Cerebellar nuclear complex (tissue), 1 donor: ENCODE measurements at regions not wholly inside any gene's neighbourhood (a gene's known extent, or its start where the extent isn't known, plus 50 kb on each side); places are given as distances from the start of the nearest gene placed in this dataset.

Source experiments
- DNase-seq, 2 experiments: peaks; one replicate each; lab custom pipeline; 2025; lab: John Stamatoyannopoulos, UW

DNA sequence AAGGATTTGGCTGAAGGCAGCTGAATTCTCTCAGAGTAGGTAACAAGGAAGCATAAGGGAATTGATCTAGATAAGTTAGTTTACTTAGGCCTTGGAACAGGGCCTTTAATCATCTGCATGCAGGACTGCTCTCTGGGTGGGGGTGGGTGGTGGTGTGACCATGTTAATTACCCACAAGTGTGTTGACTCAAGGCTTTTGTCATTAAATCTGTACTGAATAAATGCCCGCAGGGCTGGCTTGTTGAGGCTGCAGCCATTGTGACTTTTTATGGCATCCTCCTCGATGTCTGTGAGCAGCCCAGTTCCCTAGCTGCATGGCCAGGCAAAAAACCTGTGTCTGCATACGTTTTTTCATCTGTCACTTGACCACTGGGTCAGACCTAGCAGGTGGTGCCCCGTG lies 63.5 kb upstream of the ASCC3 start:
- no peak for DNase-seq

DNA sequence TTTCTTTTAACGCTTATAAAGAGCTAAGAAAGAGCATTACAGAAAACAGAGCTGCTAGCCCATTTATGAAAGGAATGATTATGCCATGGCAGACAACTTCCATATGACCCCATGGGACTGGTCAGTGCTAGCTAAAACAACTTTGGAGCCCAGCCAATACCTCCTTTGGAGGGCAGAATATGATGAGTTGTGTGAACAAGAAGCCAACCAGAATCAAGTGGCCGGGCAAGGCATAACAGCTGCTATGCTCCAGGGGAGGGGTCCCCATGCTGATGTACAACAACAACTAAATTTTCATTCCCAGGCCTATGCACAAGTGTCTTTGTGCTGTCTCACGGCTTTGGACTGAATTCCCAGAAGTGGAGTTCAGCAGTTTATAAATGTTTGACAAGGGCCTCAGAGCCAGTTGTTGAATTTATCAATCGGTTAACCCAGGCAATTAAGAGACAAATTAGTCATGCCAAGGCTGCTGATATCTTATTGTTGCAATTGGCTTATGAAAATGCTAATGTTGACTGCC lies 65.0 kb upstream of the ASCC3 start:
- no peak for DNase-seq

DNA sequence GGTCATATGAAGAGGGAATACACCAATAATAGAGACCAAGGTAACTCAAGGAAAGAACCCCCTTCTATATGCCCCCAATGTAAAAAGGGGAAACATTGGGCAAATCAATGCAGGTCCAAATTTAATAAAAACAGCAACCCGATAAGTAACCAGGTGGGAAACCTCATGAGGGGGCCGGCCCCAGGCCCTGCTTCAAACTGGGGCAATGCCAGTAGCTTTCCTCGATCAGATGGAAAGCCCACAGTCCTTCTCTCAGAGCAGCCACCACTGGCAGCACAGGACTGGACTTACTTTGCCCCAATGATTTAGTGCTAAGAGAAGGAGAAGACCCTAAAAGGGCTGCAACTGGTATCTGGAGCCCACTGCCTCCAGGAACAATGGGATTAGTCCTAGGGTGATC lies 65.6 kb upstream of the ASCC3 start:
- no peak for DNase-seq

DNA sequence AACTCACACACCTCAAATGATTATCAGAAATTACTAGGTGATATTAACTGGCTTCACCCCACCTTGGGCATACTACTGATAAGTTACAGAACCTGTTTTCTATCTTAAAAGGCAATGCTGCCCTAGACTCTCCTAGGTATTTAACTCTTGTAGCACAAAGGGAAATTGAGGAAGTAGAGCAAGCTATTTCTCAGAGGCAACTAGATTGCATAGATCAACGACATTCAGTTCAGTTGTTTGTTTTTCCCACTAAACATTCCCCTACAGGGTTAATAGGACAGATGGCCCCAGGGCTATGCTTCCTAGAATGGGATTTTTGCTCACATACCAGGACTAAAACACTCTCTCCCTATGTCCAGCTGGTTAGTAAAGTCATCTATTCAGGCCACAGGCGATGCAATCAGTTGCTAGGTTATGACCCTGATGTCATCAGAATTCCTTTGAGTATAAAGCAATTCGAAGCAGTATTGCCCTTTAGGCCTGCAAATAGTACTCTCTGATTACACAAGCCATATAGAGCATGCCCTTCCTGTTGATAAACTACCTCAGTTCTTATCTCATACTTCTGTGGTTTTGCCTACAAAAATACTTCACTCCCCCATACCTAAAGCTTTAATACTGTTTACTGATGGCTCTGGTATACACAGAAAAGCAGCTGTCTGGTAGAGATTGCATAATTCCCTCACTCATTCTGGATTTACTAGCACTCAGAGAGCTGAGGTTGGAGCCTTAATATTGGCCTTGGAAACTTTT lies 67.4 kb upstream of the ASCC3 start:
- no peak for DNase-seq

DNA sequence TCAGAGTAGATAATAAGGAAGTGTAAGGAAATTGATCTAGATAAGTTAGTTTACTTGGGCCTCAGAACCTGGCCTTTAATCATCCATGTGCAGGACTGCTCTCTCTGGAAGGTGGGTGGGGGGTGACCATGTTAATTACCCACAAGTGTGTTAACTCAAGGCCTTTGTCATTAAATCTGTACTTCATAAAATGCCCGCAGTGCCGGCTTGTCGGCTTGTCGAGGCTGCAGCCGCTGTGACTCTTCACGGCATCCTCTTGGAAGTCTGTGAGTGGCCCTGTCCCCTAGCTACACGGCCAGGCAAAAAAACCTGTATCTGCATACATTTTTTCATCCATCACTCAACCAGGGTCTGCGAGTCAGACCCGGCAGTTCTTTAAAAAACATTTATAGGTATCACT lies 70.9 kb upstream of the ASCC3 start:
- DNase-seq = no peak

DNA sequence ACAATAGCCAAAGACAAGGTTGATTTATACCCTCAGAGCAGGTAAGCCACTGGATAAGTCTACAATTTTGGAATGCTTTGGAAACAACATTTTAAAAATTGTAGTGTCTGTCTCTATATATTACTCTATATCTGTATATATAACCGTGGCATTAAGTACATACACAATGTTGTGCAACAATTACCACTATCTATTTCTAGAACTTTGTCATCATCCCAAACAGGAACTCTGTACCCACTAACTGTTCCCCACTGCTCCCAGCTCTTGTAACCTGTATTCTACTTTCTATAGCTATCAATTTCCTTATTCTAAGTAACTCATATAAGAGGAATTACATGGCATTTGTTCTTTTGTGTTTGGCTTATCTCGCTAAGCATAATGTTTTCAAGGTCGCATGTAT lies 78.2 kb upstream of the ASCC3 start:
- DNase-seq = no peak

DNA sequence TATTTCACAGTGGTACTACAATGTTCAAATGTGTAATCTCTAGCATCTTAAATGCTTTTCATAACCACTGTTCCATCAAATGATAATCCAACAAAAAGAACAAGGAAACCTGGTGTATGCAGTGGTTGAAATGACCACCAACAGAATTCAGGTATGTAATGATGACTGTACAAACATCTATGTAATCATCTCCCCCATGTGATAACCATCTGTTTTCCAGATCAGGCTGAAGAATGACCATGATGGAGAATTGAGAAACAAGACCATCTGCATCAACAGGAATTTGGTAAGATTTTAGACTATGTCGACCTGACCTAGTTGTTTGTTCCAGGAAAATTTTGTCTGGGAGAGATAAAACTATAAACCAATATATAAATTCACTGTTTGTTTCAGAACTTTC lies 81.3 kb upstream of the ASCC3 start:
- DNase-seq = no peak

DNA sequence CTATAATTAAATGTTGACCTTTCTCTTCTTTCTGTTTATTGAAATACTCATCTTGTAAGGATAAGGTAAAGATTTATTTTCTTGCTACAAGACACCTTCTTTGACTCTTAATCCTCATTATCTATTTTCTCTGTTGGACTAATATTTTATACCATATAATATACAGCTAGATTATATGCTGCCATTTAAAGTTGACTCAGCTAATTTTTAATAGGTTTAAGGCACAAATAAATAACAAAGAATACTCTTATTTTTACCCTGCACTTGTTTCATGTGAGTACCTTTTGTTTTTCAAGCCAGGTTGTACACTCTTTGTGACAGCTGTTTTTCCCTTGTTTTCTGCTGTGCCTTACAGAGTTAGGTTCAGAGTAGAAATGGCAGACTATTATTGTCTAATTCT lies 83.9 kb upstream of the ASCC3 start:
- no peak for DNase-seq

DNA sequence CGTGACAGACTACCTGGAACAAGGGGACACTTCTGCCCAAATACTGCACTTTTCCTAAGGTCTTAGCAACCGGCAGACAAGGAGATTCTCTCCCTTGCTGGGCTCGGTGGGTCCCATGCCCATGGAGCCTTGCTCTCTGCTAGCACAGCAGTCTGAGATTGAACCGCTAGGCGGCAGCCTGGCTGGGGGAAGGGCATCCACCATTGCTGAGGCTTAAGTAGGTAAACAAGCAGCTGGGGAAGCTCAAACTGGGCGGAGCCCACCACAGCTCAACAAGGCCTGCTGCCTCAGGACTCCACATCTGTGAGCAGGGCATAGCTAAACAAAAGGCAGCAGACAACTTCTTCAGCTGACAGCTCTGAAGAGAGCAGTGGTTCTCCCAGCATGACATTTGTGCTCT lies 87.8 kb upstream of the ASCC3 start:
- DNase-seq = no peak

DNA sequence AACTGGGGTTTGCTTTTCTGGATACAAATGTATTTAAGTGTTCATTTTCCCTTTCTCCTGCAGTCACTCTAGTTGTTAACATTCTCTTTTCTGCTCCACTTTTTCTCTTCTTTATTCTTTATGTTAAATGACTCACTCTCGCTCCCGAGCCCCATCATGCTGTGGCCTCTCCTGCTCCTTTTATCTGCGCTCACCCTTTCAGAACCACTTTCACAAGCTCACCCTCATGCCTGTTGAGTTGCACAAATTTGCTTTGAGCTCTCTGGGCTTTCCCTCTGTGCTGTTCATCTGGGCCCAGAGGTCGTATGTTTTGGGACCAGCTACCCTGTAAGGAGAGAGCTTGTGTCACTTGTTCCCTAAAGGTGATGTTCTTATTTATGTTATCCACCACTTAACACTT lies 98.1 kb upstream of the ASCC3 start:
- no peak for DNase-seq

DNA sequence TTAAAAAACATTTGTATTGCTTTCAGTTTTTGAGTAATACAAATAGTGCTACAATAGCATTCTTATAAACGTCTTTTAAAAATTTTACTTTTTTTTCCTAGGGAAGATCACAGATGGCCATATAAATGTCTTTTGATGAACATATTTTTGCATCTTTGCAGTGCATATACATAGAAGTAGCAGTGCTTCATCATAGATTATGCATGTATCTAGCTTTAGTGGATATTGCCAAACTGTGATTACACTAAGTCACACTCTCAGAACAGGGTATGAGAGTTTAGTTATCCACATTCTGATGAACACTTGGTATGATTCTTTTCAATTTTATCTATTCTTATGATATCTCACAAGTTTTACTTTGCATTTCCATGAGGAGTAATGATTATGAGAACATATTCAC lies 99.8 kb upstream of the ASCC3 start:
- DNase-seq = no peak

DNA sequence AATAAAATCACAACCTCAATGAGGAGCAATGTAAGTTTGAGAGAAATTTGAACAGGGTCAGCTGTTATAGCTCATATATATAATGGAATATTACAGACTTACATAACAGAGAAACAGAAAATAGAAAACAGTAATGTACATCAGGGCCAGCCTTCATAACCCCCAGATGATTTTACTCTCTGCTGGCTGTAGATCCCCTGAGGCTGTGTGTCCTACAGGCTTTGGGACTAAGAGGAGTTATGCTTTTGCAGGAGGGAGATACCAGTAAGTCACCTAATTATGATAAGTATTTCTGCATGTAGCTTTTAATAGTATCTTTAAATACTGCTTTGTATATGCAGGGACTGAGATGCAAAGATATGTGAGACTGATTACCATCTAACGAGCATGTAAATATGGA lies 105.8 kb upstream of the ASCC3 start:
- DNase-seq = no peak

DNA sequence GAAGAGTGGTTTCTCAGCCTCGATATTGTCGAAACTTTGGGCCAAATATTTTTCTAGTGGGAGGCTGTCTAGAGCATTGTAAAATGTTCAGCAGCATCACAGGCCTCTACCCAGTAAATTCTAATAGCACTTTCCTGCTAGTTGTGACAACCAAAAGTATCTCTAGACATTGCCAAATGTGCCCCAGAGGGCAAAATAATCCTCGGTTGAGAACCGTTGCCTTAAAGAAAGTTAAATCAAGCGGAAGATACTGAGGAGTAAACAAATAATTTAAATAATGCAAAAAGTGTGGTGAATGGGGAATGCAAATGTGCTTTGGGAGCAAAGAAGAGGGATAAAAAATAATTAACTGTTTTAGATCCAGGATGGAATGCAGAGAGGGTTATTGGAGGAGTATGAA lies 106.4 kb upstream of the ASCC3 start:
- no peak for DNase-seq

DNA sequence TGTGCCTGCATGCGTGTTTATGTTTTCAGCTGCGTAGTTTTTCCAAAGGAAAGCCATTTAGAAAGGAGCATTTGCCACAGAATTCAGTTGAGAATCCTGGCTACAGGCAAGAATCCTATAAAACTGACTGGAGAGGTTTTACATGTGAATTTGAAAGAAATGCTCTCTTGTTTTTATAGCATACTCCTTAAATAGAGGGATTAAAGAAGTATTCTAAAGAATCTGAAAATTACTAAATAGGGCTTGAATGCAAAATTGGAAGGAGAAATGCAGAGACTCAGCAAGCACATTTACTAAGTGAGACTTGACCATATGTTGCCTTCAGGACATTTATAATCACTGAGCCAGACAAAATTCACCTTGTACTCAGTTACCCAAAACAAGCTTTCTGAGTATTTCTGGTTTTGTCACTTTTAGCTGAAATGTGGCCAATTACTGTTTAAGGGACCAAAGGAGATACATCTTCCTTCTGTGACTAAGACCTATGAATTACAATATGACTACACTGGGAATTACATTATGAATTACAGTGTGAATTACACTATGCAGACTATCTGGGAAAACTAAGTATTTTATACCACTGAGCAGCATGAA lies 107.4 kb upstream of the ASCC3 start:
- no peak for DNase-seq

DNA sequence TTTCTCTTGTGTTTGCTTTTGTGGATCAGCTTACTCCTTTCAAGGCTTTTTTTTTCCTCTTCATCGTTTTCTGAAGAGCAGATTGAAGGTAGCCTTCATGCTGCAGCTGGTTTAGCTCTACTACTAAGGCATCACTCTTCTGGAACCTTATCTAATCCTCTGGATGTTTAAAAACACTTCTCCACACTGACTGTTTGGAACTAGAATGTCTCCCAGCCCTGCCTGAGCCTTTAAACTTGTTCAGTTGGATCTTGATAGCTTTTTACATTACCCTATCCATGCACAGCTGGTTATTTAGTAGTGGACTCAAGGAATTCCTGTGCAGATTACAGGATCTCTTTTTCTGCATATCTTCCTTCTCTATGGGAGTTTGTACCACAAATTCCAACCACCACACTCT lies 108.9 kb upstream of the ASCC3 start:
- DNase-seq = no peak

DNA sequence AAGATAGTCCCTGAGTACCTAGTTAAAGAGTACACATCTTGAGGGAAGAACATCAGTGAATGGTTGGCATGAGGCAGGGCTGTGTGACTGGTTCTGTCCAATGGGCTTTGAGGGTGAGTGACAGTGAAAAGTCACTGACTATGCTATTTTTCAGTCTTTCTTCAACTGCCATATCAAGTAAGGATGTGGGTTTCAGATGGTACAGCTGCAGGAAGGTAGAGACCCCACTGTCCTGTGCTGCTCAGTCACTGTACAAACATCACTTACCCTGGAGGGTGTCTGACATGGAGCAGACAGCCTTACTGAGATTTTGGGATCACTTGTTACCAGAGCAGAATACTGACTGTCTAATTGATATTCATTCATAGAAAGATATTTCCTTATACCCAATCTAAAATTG lies 115.3 kb upstream of the ASCC3 start:
- no peak for DNase-seq

DNA sequence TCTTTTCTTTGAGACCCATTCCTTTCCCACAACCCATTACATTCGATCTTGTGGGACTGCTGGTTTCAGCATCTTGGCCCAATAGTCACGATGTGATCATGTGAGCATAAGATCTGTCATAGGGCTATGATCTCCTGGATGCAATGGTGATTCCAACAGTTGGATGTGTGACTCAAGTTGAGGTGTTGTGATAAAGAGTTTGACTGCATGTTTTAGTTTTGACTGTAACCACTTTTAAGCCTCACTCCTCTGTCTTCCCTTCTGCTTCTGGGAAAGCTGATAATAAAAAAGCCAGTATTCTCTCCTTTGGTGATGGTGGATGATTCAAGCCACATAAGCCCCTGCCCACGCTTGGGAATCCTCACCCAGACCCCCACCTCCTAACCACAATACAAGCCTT lies 117.0 kb upstream of the ASCC3 start:
- DNase-seq = no peak

DNA sequence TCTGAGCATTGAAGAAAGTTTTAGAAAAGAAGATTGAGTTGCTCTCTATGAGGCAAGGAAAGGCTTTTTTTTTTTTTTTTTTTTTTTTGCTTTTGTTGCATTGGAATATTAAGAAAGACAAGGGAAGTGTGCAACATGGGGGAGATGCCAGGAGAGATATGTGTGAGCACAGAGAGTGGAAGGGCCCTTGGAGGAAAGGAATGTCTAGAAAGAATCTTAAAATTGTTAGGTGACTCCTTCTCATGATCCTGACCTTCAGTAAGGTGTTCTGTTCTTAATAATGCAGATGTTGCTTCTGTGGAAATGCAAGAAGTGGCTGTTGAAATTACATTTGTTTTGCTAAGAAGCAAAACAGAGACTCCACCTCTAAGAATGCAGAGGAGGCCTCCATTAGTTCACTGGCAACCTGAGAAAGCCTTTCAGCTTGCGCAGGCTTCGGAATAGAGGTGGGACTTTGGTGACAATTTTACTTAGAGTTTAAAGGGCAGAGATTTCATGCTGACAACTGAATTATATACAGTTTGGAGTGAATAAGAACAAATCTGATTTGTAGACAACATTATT lies 118.0 kb upstream of the ASCC3 start:
- no peak for DNase-seq

DNA sequence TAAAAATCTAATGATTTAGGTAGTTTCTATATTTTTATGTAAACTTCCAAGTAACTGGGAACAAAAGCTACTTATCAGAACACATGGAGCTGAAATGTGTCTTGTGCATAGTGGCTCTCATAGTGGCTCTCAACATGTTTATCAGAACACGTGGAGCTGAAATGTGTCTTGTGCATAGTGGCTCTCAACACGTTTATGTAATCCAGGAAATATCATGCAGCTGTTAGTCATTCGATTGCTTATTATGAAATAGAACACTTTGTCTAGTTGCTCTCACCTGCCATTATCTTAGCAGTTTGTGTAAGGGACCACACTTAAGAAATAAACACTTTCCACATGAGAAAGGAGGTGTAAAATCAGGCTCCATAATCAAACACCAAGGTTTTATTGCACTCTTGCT lies 119.2 kb upstream of the ASCC3 start:
- DNase-seq = no peak

DNA sequence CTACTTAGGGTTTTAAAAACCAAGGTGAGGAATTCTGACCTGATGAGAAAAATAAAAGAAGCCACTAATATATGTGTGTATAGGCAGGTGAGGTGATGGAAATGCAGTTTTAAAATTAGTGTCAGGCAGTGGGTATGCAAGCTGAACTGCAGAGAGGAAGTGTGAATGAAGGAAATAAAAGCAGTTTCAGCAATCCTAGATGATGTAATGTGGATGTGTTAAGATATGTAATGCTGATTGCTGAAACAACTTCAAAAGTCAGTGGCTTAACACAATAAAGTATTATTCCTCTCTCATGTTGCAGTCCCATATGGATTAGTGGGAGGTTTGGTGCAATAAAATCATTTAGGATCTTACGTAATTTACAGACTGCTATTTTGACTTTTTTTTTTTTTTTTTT lies 119.9 kb upstream of the ASCC3 start:
- no peak for DNase-seq

DNA sequence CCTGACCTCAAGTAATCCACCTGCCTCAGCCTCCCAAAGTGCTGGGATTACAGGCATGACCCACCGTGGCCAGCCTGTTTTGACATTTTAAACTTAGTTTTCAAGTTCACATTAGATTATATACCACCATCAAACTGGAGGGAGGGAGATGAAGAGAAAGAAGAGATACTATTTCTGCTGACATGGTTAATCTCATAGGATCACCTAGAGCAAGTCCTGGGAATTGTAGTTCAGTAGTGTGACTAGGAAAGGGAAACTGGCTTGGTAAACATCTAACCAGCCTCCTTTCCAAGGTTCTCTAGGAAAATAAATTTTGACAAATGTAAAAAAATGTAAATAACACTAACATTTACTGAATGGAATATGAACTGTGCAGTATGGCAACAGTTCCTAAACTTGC lies 120.5 kb upstream of the ASCC3 start:
- DNase-seq = no peak

DNA sequence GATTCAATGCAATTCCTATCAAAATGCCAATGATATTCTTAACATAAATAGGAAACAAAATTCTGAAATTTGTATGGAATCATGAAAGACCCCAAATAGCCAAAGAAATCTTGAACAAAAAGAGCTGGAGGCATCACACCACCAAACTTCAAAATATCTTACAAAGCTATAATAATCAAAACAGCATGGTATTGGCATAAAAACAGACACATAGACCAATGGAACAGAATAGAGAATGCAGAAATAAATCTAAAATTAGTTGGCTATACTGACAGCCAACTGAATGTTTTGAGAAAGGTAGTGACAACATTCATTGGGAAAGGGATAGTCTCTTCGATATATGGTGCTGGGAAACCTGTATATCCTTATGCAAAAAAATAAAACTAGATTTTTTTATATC lies 121.9 kb upstream of the ASCC3 start:
- DNase-seq = no peak

DNA sequence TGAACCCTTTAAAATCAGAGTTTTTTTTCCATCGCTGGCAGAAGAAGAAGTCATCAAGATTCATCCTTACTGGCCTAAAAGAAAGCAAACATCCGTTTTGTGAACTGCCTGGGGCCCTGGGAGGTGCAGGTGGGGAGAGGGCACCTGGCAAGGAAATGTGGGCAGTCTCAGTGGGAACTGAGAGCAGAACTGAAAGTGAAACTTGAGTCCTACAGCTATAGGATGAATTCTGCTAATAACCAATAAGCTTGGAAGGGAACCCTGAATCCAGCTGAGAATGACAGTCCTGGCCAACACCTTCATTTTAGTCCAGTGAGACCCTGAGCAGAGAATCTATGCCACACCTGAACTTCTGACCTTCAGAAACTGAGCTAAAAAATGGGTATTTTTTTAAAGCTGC lies 130.1 kb upstream of the ASCC3 start:
- no peak for DNase-seq
